ENCODE measurements at regions not wholly inside any gene's neighbourhood (a gene's known extent, or its start where the extent isn't known, plus 50 kb on each side); places are given as distances from the start of the nearest gene placed in this dataset.
"Not testable (repeated sequence)": the region's sequence is repeated elsewhere in the genome, so short reads cannot be mapped to it uniquely, and the experiment has no call there.

DNA sequence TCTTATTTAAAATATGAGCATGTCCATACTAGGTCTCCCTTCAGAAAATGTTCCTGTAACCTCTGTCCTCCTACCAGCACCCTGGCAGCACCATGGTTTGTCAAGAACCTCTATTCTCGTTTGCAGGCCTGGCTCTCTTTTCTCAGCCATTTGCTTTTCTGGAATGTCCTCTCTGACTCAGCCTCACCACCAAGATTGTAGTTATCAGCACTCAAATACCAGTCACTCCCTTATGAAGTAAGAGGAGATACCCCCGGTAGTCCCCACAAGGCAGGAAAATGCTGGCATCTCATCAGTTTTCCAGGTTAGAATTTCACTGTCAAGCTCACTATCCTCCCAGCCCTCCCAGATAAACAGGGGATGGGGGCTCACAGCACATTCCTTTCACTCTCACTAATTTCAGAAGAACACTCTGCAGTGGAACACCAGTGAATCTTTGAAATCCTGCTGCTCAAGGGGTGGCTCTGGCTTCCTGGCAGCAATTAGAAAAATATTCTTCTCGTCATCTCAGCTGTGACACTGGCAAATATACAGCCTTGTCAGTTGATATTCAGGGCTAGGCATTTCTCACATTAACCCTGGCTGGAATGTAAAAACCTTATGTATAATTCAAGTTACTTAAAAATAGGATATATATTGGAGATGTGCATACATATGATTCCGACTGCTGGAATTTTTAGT, 129.2 kb downstream of the TBX18 start:
- DNase-seq (ENCODE audit: low spot score): no peak

DNA sequence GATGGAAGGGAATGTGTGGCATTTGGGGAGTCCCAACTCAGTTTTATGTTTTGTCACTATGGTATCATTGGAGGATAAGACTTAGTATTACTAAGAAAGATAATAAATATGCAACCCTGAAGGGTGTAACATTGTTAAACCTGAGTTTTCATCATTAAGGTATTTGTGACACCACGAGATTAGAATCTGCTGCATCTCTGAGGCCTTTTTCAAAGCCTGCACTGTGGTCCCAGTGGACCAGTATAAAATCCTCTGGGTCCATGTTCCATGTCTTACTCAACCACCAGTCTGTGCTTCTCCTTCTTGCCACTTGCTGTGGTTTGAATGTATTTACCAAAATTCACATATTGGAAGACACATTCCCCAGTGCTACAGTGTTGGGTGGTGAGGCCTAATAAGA, 130.6 kb downstream of the TBX18 start:
- no peak for DNase-seq (ENCODE audit: low spot score)

DNA sequence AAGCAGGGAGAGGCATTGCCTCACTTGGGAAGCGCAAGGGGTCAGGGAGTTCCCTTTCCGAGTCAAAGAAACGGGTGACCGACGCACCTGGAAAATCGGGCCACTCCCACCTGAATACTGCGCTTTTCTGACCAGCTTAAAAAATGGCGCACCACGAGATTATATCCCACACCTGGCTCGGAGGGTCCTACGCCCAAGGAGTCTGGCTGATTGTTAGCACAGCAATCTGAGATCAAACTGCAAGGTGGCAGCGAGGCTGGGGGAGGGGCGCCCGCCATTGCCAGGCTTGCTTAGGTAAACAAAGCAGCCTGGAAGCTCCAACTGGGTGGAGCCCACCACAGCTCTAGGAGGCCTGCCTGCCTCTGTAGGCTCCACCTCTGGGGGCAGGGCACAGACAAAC, 137.9 kb downstream of the TBX18 start:
- DNase-seq (ENCODE audit: low spot score): not testable (repeated sequence)

DNA sequence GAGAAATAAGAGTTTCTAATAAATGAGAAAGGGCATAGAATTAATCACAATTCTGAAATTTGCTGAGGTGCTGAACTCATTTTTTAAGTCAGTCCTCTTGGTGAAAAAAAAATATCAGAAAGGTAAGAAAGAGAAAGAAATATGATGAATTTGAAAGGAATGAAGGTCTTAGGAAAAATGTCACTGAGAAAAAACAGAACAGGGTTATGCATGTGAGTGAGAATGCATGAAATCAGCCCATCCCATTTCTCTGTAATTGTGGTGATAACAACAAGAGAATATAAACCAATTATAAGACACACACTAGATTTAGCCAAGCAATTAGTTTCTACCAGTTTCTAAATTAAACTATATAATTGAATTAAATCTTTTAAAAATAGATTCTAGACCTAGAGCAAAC, 138.9 kb downstream of the TBX18 start:
- DNase-seq (ENCODE audit: low spot score): no peak

DNA sequence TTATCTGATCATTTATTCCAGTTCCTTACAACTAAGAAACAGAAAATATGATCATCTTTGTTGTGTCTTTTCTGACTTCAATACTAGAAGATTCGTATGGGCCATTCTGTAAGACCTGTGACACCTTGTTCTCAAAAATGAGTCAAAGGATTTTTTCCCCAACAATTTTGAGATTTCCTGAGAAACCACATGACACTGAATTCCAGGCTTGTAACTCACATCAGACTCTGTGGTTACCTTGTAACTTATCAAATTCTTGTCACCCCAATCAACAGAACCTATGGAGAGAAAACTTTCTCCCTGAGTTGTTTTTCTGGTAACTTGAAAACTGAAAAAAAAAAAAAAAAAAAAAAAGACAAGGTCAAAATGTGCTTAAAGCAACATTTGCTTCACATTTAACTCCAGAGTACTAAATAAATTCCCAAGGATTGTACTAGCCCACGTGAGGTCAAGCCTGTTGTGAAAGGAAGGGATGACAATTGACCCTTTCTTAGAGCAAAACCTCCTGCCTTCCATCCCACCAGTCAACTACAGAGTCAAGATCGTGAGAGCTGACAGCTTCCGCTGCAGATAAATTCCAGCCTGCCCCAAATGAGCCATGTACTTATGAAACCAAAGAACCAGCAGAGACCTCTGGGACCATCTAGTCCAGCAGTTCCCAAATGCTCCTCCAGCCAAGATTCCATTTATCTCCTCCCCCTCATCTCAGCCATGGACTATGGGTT, 140.3 kb downstream of the TBX18 start:
- DNase-seq (ENCODE audit: low spot score): no peak

DNA sequence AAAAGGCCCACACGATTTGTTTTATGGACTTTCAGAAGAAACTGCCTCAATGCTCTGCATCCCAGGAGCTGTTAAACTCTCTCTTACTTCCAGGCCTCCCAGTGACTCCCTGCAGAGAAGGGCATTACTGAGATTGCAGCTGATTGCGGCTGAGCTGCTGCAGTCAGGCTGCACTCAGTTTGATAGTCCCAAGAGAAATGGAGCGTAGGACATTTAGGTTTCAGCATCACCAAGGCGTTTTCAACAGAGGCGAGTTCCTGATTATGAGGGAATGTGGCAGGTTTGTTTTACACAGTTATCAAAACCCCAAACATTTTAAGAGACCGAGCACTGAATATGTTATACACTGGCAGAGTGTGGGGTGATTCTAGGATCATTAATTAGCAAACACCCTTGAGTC, 145.6 kb downstream of the TBX18 start:
- DNase-seq (ENCODE audit: low spot score): no peak

DNA sequence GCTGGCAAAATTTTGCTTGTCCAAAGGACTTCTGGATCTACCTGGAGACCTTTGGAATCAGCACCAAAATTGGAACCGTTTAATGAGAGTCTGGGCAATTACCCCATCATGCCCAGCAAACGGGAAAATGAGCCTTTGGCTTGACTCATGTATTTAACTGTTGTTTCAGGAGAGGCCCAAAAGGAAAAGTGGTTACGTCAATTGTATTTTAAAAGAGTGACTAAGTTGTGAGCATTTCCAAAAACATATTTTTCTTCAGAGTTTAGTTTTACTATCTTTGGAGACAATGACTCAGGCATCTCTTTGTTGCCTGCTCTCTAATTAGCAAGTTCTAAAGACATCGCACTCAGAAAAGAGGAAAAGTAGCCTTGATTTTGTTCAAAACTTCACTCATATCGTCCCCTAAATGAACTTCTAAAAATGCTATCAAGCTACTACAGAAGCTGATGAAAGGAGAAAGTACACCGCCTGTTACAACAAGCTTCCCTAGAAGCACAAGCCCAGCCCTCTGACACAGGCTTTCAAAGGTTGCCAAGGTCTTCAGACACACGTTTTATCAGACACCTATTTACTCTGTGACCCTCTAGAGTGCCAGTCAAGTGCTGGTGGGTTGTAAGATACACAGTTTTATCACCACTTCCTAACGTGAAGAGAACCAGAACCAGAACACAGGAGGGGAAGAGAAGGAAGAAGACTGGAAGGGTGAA, 146.2 kb downstream of the TBX18 start:
- DNase-seq (ENCODE audit: low spot score): no peak

DNA sequence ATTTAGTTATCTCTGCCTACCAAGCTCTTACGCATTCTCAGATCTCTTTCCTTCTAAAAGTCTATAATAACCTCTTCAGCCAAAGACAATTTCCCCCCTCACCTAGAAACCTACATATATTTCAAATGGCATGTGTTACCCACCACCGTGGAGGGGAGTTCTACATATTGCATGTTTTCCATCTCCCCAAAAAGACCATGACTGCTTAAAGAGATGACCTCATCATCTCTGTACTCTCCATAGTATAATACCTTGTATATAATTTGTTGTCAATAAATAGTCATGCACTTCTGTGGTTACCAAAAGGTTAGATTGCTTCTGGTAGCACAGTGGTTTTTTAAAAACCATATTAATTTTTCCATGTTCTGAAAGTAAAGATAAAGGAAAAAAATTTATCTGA, 148.4 kb downstream of the TBX18 start:
- DNase-seq (ENCODE audit: low spot score): no peak

DNA sequence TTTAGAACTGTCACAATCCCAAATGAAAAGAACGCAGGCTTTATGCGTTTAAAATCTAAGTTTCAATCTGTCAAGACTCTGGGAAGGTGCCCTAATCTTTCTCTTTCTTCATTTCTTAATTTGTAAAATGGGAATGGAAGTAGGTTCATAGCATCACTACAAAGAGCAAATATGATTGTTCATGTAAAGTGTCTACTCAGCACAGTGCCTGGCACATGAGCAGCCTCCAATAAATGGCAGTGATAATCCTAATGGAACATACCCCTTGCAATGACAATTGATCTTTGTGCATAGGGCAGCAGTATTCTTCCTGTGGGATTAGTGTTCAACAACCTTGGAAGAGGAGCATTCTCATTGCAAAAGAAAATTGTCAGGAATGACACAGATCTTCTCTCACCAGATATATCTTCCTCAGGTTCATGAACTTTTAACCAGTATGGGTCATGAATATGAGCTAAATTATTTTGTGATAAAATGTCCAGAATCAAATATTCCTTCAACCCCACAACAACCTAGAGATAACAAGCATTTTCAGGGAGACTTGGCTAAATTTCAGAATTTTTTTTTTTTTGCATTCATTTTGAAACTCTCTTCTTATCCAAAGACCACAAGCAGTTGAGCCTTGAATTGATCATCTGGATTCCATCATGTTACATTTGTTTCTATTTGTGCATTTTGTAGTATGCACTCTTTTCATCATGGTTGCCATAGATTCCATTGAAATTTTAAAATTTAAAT, 149.1 kb downstream of the TBX18 start:
- DNase-seq (ENCODE audit: low spot score): no peak

DNA sequence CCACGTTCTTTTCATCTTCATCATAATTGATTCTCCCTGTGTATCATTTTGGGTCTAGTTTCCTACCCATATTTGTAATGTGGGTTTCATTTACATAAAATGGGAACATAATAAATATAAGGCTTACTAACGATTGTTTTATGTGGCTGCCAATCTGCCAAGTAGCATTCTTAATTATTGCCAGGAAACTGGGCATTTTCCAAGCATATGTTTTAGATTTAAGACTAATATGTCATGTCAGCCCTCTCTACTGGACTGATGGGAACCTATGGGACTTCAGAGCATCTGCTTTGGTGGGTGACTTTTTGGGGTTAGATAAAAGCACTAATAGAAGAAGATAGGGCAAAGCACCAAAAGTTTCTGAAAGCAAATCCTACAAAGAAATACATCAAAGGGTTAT, 157.5 kb downstream of the TBX18 start:
- no peak for DNase-seq (ENCODE audit: low spot score)

DNA sequence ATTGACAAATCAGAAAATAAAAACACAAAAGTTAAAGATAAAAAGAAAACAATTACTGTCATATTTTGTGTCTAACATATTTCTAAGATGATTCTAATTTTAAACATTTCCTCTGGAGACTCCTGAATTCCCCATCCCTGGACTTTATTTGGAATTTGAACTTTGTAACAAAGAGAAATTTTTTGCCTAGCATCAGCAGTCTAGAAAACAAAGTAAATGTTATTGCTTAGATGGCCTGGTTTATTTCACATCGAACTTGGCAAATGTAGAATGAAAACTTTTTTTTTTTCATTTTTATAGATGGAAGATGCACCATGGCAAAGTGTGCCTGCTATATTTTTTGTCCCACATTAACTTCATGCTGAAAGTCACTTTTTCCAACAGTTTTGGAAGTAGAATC, 159.1 kb downstream of the TBX18 start:
- DNase-seq (ENCODE audit: low spot score): no peak

DNA sequence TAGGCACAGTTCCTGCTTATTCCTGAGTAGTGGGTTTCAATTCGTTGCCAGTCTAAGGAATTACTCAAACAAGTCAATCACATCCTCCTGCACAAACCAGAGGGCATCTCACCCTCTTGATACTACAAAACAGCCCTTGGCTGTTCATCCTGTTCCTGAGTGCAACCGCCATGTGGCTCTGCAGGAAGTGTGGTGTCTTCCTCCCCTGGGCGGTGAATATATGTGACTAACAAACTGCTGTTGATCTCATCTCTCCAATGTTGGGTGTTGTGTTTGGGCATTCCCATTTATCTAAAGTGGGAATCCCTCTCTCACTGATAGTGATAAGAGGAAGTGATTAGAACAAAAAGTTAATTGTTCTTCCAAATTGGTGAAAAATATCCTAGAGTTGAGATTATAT, 163.0 kb downstream of the TBX18 start:
- no peak for DNase-seq (ENCODE audit: low spot score)

DNA sequence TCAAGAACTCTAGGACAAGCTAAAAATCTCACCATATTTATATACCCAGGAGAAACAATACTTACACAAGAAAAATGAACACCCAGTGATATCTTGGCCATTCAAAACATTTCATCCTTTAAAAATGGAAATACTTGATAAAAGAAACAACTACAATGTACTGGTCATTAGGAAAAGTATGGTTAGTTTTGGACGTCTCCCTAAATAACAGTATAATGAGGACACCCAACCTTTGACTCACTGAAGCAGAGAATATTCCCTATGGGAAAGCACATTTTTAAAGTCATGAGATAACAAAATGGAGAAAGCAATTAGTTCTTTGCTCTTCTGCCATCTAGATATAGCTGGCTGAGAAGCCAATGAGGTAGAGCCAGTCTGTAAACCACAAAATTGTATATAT, 164.4 kb downstream of the TBX18 start:
- DNase-seq (ENCODE audit: low spot score): no peak

DNA sequence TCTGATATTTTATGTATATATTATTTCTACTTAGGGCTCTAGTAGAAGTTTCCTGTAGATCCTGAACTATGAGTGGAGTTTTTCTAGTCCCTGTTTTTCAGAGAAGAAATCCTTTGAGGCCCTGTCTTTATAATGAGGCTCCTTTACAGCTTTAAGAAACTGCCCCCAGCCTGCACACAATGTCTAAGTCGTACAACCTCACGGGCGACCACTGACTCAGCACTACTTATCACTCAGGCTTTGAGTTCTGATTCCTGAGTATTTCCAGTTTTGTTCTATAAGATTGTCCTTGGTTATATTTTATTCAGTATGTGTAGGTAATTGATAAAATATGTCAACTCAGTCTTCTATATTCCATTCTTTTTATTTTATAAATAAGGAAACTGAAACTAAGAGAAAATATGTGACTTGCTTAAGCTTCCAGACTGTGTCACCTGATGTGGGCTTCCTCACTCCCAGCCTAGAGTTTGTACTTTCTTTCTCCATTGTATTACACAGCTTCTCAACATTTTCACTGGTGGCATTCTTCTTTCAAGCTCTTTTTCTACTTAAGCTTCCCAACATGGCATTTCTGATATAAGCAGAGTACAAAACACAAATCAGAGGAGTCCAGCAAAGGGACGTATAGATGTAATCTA, 167.0 kb downstream of the TBX18 start:
- DNase-seq (ENCODE audit: low spot score): no peak

DNA sequence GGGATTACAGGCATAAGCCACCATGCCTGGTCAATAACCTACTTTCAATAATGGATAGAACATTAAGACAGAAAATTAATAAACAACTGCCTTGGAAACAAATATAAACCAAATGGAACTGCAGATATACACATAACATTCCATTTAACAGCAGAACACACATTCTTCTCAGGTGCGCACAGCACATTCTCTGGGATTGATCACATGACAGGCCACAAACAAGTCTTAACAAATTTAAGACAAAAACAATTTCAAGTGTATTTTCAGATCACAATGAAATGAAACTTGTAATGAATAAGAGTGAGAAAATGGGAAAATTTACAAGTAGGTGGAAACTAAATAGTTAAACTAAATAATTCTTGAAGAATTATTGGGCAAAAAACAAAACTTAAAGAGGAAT, 167.9 kb downstream of the TBX18 start:
- no peak for DNase-seq (ENCODE audit: low spot score)

DNA sequence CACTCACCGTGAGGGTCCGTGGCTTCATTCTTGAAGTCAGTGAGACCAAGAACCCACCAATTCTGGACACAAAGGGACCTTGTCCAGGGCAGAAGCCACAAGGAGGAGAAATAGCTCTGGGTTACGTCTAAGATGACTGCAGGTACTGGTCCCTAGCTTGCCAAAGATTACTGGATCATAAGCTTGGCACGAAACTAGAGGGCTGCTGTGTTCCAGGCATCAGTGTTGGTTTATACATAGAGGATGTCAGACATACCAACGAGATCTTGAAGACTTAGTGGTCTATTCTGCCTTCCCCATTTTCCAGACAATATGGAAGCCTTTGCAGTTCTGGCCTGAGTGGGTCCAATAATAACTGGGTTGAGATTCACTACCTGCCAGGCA, 175.7 kb downstream of the TBX18 start:
- DNase-seq (ENCODE audit: low spot score): no peak

DNA sequence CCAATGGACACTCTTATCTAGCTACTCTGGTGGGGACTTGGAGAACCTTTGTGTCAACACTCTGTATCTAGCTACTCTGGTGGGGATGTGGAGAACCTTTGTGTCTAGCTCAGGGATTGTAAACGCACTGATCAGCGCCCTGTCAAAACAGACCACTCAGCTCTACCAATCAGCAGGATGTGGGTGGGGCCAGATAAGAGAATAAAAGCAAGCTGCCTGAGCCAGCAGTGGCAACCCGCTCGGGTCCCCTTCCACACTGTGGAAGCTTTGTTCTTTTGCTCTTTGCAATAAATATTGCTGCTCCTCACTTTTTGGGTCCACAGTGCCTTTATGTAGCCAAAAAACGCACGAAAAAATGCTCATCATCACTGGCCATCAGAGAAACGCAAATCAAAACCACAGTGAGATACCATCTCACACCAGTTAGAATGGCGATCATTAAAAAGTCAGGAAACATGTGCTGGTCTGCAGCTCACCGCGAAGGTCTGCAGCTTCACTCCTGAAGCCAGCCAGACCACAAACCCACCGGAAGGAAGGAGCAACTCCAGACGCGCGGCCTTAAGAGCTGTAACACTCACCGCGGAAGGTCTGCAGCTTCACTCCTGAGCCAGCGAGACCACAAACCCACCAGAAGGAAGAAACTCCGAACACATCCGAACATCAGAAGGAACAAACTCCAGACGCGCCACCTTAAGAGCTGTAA, 176.3 kb downstream of the TBX18 start:
- not testable (repeated sequence) for DNase-seq (ENCODE audit: low spot score)

DNA sequence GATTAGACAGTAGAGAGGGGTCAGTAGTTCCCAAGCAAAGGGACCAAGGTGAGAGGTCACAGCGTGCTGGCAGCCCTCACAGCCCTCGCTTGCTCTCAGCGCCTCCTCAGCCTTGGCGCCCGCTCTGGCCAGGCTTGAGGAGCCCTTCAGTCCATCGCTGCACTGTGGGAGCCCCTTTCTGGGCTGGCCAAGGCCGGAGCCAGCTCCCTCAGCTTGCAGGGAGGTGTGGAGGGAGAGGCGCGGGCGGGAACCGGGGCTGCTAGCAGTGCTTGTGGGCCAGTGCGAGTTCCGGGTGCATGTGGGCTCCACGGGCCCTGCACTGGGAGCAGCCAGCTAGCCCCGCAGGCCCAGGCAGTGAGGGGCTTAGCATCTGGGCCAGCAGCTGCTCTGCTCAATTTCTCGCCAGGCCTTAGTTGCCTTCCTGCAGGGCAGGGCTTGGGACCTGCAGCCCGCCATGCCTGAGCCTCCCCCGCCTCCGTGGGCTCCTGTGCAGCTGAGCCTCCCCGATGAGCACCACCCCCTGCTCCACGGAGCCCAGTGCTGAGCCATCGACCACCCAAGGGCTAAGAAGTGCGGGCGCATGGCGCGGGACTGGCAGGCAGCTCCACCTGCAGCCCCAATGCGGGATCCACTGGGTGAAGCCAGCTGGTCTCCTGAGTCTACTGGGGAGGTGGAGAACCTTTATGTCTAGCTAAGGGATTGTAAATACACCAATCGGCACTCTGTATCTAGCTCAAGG, 177.0 kb downstream of the TBX18 start:
- not testable (repeated sequence) for DNase-seq (ENCODE audit: low spot score)

DNA sequence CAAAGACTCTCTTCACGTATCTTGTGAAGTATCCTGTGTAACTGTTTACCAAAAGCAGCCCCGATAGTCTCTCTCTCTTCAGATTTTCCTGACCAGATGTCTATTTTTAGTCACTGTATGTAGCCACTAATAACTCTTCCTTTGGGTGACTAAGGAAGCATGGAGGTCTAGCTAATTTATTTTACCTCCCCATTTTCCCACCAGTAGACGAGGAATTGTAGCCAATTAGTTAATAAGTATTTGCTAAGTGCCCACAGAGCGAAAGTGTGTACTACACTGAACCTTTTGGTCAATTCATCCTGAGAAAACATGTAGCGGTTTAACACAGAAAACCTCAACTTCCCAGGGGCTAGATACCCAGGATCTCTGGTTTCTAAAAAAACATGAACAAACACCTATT, 180.6 kb downstream of the TBX18 start:
- no peak for DNase-seq (ENCODE audit: low spot score)

DNA sequence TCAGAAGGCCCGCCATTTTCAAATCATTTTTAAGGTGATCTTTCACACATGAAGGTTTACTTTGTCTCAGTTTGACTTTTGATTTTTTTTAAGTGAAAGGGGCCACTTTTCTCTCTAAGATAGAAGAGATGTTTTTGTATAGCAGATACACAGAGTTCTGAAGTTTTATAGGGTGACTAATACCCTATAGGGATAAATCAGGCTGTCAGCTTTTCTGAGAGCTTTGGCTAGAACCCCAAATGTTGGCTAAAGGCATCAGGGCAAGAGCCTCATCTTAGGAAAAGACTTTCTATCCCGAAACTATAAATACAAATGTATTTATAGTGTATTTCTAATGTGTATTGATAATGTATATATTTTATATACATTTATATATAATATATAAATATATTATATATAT, 181.4 kb downstream of the TBX18 start:
- DNase-seq (ENCODE audit: low spot score): no peak

Measured in NAMALWA (cell line).